ENCODE measurements at regions not wholly inside any gene's neighbourhood (a gene's known extent, or its start where the extent isn't known, plus 50 kb on each side); places are given as distances from the start of the nearest gene placed in this dataset.

GRCh38 chr14:40445020-40445419 is 1012.8 kb upstream of the FBXO33 start:
- no peak for DNase-seq (ENCODE audit: low read depth in 1 of 2, low spot score in 1 of 2)
- in situ Hi-C loops (cut with HindIII; ENCODE audit: low pct_unique_long_range_greater_than_20kb, low sequenced_read_pairs), result no loop called here
- TF ChIP-seq JUND (IDR thresholded peaks at IDR 0.05; ENCODE audit: low read depth), result no peak

DNA sequence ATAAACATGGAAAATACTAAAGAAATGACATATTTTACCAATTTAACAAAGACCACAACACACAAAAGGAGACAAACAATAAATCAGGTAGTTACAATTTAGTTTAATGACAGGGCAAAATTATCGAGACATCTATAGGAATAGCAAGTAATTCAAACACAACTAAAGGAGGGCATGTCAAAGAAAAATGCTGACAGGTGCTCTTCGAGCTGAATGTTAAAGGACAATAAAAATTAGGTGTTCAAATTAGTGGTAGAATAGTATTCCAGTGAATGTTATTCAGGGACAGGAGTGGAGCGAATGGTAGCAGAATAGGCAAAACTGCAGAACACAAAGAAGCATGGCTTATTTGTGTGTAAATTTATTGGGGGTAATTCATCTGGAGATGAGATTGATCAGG is 1004.3 kb upstream of the FBXO33 start:
- TF ChIP-seq JUND (IDR thresholded peaks at IDR 0.05; ENCODE audit: low read depth), result no peak
- no peak for DNase-seq (ENCODE audit: low read depth in 1 of 2, low spot score in 1 of 2)
- in situ Hi-C loops (cut with HindIII; ENCODE audit: low pct_unique_long_range_greater_than_20kb, low sequenced_read_pairs), result no loop called here

GRCh38 chr14:40417777-40418401 is 985.7 kb upstream of the FBXO33 start:
- peak; percentile 39 to 82 for DNase-seq (ENCODE audit: low read depth in 1 of 2, low spot score in 1 of 2)
- no peak for TF ChIP-seq JUND (IDR thresholded peaks at IDR 0.05; ENCODE audit: low read depth)
- in situ Hi-C loops (cut with HindIII; ENCODE audit: low pct_unique_long_range_greater_than_20kb, low sequenced_read_pairs), result no loop called here

DNA sequence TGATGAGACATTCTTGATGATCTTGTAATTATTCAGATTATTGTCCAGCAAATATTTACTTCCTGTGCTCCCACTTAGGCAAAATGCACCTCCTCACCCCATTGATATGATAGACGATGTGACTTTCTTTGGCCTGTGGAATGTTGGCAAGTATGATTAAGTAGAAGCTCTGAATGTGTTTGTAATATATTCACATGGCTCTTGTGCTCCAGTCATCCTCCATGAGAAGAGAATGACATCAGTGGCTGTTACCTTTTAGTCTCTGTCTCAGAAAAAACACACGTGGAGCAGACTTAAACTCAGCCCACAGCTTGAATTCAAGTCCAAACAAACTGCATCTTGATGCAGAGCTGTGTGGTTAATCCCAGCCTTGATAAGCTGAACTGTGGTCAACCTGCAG is 984.3 kb upstream of the FBXO33 start:
- no peak for TF ChIP-seq JUND (IDR thresholded peaks at IDR 0.05; ENCODE audit: low read depth)
- no peak for DNase-seq (ENCODE audit: low read depth in 1 of 2, low spot score in 1 of 2)
- in situ Hi-C loops (cut with HindIII; ENCODE audit: low pct_unique_long_range_greater_than_20kb, low sequenced_read_pairs), result no loop called here

GRCh38 chr14:40414386-40414785 is 982.2 kb upstream of the FBXO33 start:
- DNase-seq (ENCODE audit: low read depth in 1 of 2, low spot score in 1 of 2), result peak in 1 of 2 experiments; percentile 20
- in situ Hi-C loops (cut with HindIII; ENCODE audit: low pct_unique_long_range_greater_than_20kb, low sequenced_read_pairs), result no loop called here
- no peak for TF ChIP-seq JUND (IDR thresholded peaks at IDR 0.05; ENCODE audit: low read depth)

- TF ChIP-seq JUND (IDR thresholded peaks at IDR 0.05; ENCODE audit: low read depth), result no peak
- DNase-seq (ENCODE audit: low read depth in 1 of 2, low spot score in 1 of 2), result no peak
- in situ Hi-C loops (cut with HindIII; ENCODE audit: low pct_unique_long_range_greater_than_20kb, low sequenced_read_pairs), result no loop called here
Measured at GRCh38 chr14:40413136-40413535, 980.9 kb upstream of the FBXO33 start.

GRCh38 chr14:40410708-40411107 is 978.5 kb upstream of the FBXO33 start:
- in situ Hi-C loops (cut with HindIII; ENCODE audit: low pct_unique_long_range_greater_than_20kb, low sequenced_read_pairs), result no loop called here
- no peak for DNase-seq (ENCODE audit: low read depth in 1 of 2, low spot score in 1 of 2)
- no peak for TF ChIP-seq JUND (IDR thresholded peaks at IDR 0.05; ENCODE audit: low read depth)

DNA sequence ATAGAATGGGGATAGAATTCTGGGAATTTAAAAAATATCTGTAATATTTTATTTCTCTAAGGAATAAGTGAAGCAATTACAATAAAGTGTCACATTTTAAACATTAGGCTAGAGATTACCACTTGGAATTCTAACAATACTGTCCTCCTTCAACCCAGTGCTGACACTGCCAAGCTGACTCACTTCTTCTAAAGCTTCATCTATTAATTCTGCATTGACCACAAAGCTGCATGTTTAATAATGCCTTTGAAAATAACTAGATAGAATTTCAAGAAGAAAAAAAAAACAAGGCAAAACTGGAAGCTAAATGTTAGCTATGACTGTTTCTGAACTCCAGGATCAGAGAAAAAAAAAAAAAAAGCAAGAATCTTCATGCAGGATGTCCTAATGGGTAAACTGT is 970.7 kb upstream of the FBXO33 start:
- DNase-seq (ENCODE audit: low read depth in 1 of 2, low spot score in 1 of 2), result no peak
- TF ChIP-seq JUND (IDR thresholded peaks at IDR 0.05; ENCODE audit: low read depth), result no peak
- in situ Hi-C loops (cut with HindIII; ENCODE audit: low pct_unique_long_range_greater_than_20kb, low sequenced_read_pairs), result no loop called here

DNA sequence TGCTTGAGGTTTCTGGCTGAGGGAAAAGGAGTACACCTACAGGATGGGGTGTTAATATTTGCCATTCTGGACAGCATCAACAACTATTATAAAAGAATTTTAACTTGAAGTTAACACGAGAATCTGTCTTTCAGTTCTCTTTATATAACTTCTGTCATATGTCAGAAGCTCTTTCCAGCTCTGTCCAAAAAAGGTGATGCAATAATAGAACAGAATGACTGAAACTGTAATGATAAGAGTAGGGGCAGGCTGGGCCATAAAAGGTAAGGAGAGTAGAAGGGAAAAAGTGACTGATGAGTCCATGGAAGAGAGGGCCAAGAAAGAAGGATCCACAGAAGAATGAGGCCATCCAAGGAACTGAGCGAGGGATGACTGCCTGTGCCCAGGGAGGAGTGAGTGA is 966.7 kb upstream of the FBXO33 start:
- DNase-seq (ENCODE audit: low read depth in 1 of 2, low spot score in 1 of 2), result no peak
- in situ Hi-C loops (cut with HindIII; ENCODE audit: low pct_unique_long_range_greater_than_20kb, low sequenced_read_pairs), result no loop called here
- TF ChIP-seq JUND (IDR thresholded peaks at IDR 0.05; ENCODE audit: low read depth), result no peak

GRCh38 chr14:40394634-40395340 is 962.6 kb upstream of the FBXO33 start:
- TF ChIP-seq JUND (IDR thresholded peaks at IDR 0.05; ENCODE audit: low read depth), result no peak
- DNase-seq (ENCODE audit: low read depth in 1 of 2, low spot score in 1 of 2), result no peak
- in situ Hi-C loops (cut with HindIII; ENCODE audit: low pct_unique_long_range_greater_than_20kb, low sequenced_read_pairs), result no loop called here

DNA sequence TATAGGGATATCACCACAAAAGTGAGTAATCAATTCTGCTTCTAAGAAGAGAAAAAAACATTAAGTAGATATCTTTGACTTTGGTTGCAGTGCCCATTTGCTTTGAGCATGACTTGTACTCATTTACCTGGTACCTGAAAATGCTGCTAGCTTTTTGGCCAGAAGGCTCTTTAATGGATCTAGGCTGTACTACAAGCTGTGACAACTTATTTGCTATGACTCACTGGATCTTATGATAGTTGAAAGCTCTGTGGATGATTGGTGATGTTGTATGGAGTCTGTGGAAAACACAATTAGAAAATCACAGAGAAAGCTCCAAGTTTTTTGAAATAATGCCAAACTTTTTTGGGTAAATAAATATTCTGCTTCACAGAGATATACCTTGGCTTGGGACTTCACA is 960.9 kb upstream of the FBXO33 start:
- in situ Hi-C loops (cut with HindIII; ENCODE audit: low pct_unique_long_range_greater_than_20kb, low sequenced_read_pairs), result no loop called here
- no peak for TF ChIP-seq JUND (IDR thresholded peaks at IDR 0.05; ENCODE audit: low read depth)

GRCh38 chr14:40386433-40386832 is 954.2 kb upstream of the FBXO33 start:
- DNase-seq (ENCODE audit: low read depth in 1 of 2, low spot score in 1 of 2), result no peak
- TF ChIP-seq JUND (IDR thresholded peaks at IDR 0.05; ENCODE audit: low read depth), result no peak
- in situ Hi-C loops (cut with HindIII; ENCODE audit: low pct_unique_long_range_greater_than_20kb, low sequenced_read_pairs), result no loop called here

More for the DNA sequence above, 960.9 kb upstream of the FBXO33 start:
- no peak for DNase-seq (ENCODE audit: low read depth in 1 of 2, low spot score in 1 of 2)

DNA sequence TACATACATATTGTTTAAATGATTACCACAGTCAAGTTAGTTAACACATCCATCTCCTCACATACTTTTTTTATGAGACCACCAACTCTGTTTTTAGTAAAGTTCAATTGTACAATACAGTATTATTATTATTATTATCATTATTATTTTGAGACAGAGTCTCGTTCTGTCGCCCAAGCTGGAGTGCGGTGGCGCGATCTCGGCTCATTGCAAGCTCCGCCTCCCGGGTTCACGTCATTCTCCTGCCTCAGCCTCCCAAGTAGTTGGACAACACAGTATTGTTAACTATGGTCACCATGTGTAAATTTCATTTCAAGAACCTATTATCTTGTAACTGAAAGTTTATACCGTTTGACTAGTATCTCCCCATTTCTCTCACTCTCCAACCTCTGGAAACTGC is 942.0 kb upstream of the FBXO33 start:
- no peak for DNase-seq (ENCODE audit: low read depth in 1 of 2, low spot score in 1 of 2)
- in situ Hi-C loops (cut with HindIII; ENCODE audit: low pct_unique_long_range_greater_than_20kb, low sequenced_read_pairs), result no loop called here
- TF ChIP-seq JUND (IDR thresholded peaks at IDR 0.05; ENCODE audit: low read depth), result no peak

DNA sequence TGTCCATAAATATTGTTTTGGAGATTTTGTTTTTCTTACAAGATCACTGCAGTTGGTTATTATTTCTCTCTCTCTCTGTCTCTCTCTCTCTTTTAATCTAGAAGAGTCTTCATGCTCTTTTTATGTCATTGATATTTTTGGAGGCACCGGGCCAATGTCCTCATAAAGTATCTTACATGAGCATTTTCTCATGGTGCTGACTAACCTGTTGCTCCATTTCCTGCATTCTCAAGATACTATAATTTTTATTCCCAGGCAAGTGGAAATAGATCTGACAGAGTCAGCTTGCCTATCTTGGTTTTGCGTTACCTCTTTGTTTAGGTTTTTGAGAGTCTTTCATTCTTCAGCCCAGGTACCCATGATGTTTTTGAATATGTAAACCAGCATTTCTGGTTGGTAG is 938.8 kb upstream of the FBXO33 start:
- in situ Hi-C loops (cut with HindIII; ENCODE audit: low pct_unique_long_range_greater_than_20kb, low sequenced_read_pairs), result no loop called here
- no peak for TF ChIP-seq JUND (IDR thresholded peaks at IDR 0.05; ENCODE audit: low read depth)
- DNase-seq (ENCODE audit: low read depth in 1 of 2, low spot score in 1 of 2), result no peak

All from T47D (cell line).